ENCODE measurements at regions not wholly inside any gene's neighbourhood (a gene's known extent, or its start where the extent isn't known, plus 50 kb on each side); places are given as distances from the start of the nearest gene placed in this dataset.

GRCh38 chr14:71432334-71433110 is 499.7 kb upstream of the RGS6 start:
- H3K27me3 ChIP-seq (ENCODE audit: control insufficient read depth in 2 of 2, insufficient read depth in 2 of 2, low read length in 2 of 2) = no peaks in the 10 kb centered on the region
- no peak overlapping the region for H3K9ac ChIP-seq (ENCODE audit: insufficient read depth in 1 of 2, low read depth in 2 of 2, low read length in 2 of 2)
- no peak overlapping the region for H3K4me2 ChIP-seq (ENCODE audit: insufficient read depth, low read length)
- intact Hi-C loops (cut with micrococcal nuclease) = no loop called here
- ATAC-seq (no peak), DNase-seq (ENCODE audit: extremely low read depth in 1 of 4, low spot score in 3 of 4) (no peak), FAIRE-seq (no peak)
- WGBS (ENCODE audit: insufficient coverage, low coverage, missing lambda C conversion rate) = 57% methylated on average over 3 of the region's 3 CpGs
- CTCF ChIA-PET (ENCODE audit: low intra/inter-chr PET ratio) = no interaction called here
- H3K9me1 ChIP-seq (ENCODE audit: control insufficient read depth, insufficient read depth, low read length) = no peaks in the 10 kb centered on the region
- in situ Hi-C loops (cut with MboI) = no loop called here
- POLR2A ChIA-PET = interaction anchor here (0.5 kb wide), 1 partner anchor 1656 kb away, joined by 3 read pairs; no protein-coding TSS in a partner anchor
- H3K36me3 ChIP-seq (ENCODE audit: control insufficient read depth, insufficient read depth, low read length) = no peaks in the 10 kb centered on the region
- no TSS peak for BruUV-seq (replicated peaks)
- H3K27ac ChIP-seq (ENCODE audit: extremely low read depth, low read depth, low read length) = no peak overlapping the region
- H3K79me2 ChIP-seq (ENCODE audit: control insufficient read depth, insufficient read depth, low read length) = no peaks in the 10 kb centered on the region
- H4K20me1 ChIP-seq (replicated peaks; ENCODE audit: control insufficient read depth, insufficient read depth, low read length) = no peaks in the 10 kb centered on the region
- H3K4me1 ChIP-seq (replicated peaks in 1 of 2; ENCODE audit: control insufficient read depth in 2 of 2, insufficient read depth in 2 of 2, low read length in 2 of 2) = no peaks in the 10 kb centered on the region
- H3K4me3 ChIP-seq = no peak overlapping the region
- no peaks in the 10 kb centered on the region for H3K9me3 ChIP-seq (replicated peaks; ENCODE audit: control insufficient read depth, insufficient read depth, low read depth, low read length)
- no peak overlapping the region for H2AFZ ChIP-seq (ENCODE audit: low read depth, low read length)
- TF ChIP-seq JUN (IDR thresholded peaks at IDR 0.05; ENCODE audit: borderline replicate concordance, low read depth, low read length) (no peak), JUN (CRISPR knock-in tag; IDR thresholded peaks at IDR 0.05; ENCODE audit: borderline replicate concordance) (no peak), CGGBP1 (CRISPR knock-in tag; IDR thresholded peaks at IDR 0.05) (no peak), TBL1XR1 (IDR thresholded peaks at IDR 0.05; ENCODE audit: low read length in 2 of 2) (no peak), ASH1L (IDR thresholded peaks at IDR 0.05; ENCODE audit: borderline replicate concordance, low read depth, partially characterized antibody) (no peak), MLLT1 (IDR thresholded peaks at IDR 0.05) (no peak), ZNF277 (CRISPR knock-in tag; IDR thresholded peaks at IDR 0.05; ENCODE audit: borderline replicate concordance) (no peak), SIN3B (IDR thresholded peaks at IDR 0.05; ENCODE audit: low read depth) (no peak), TFE3 (CRISPR knock-in tag; IDR thresholded peaks at IDR 0.05) (no peak), HOMEZ (CRISPR knock-in tag; IDR thresholded peaks at IDR 0.05) (no peak), ETV5 (CRISPR knock-in tag; IDR thresholded peaks at IDR 0.05; ENCODE audit: low read depth) (no peak), ELK3 (CRISPR knock-in tag; IDR thresholded peaks at IDR 0.05) (no peak), NR4A1 (CRISPR knock-in tag; IDR thresholded peaks at IDR 0.05) (no peak), NR4A1 (tag; IDR thresholded peaks at IDR 0.05) (no peak), SMARCE1 (IDR thresholded peaks at IDR 0.05) (no peak)

All from K562 (cell line).